Heart right ventricle (tissue), 16 donors: ENCODE measurements at regions not wholly inside any gene's neighbourhood (a gene's known extent, or its start where the extent isn't known, plus 50 kb on each side); places are given as distances from the start of the nearest gene placed in this dataset.

ENCODE experiments used
- ATAC-seq, 8 donors: fragments of 200-7000 bp; cut with Tn5 transposase; one replicate each; pipeline ENCODE4 v1.9.1; 2020; ENCODE audit warnings: mild to moderate bottlenecking in 8 of 8, moderate library complexity in 8 of 8, moderate number of reproducible peaks in 1 of 8
- DNase-seq, 2 donors: peaks; one replicate each; pipeline ENCODE4 v3.0.0-alpha.2; 2020
- H3K27ac ChIP-seq, 10 donors: fragments of 200-600 bp; sonication (generic) in 2 of 10; one replicate each; pipeline versions ENCODE4 v1.5.0 to v1.8.0; 2020 to 2022; ENCODE audit warnings: mild to moderate bottlenecking in 3 of 10
- H3K27me3 ChIP-seq, 7 donors: fragments of 200-600 bp; one replicate each; pipeline ENCODE4 v1.8.0; 2021 to 2022; ENCODE audit warnings: mild to moderate bottlenecking in 2 of 7
- H3K36me3 ChIP-seq, 9 donors: fragments of 200-600 bp; sonication (generic) in 1 of 9; one replicate each; pipeline versions ENCODE4 v1.5.0 to v1.8.0; 2020 to 2022; ENCODE audit warnings: mild to moderate bottlenecking in 2 of 9
- H3K4me1 ChIP-seq, 9 donors: fragments of 200-600 bp; sonication (generic) in 1 of 9; one replicate each; pipeline versions ENCODE4 v1.5.0 to v1.8.0; 2020 to 2022; ENCODE audit warnings: mild to moderate bottlenecking in 4 of 9
- H3K4me3 ChIP-seq, 10 donors: fragments of 200-600 bp; sonication (generic) in 2 of 10; one replicate each; pipeline versions ENCODE4 v1.5.0 to v1.8.0; 2020 to 2022; ENCODE audit warnings: mild to moderate bottlenecking in 7 of 10, moderate library complexity in 2 of 10
- H3K9me3 ChIP-seq, 11 donors: fragments of 200-600 bp in 10 of 11; sonication (generic) in 2 of 11; one replicate each; pipeline versions ENCODE4 v1.5.0 to v1.8.0; 2013 to 2022; ENCODE audit warnings: mild to moderate bottlenecking in 2 of 11, control low read depth in 1 of 11, moderate library complexity in 1 of 11
- CTCF ChIP-seq, 9 donors: fragments of 200-600 bp; sonication (generic) in 2 of 9; IDR thresholded peaks; one replicate each; pipeline versions ENCODE4 v1.5.0 to v1.8.0; 2021 to 2022; ENCODE audit warnings: antibody characterized with exemption in 9 of 9, mild to moderate bottlenecking in 5 of 9, moderate library complexity in 1 of 9
- WGBS, 2 donors: extraction: QIAGEN DNeasy Blood & Tissue Kit; methylation state at CpG; one replicate each; pipeline ENCODE4 v1.1.7; 2013; ENCODE audit warnings: inconsistent platforms in 1 of 2; 5-methylcytosine and 5-hydroxymethylcytosine counted together
- intact Hi-C, 10 donors: fragments of 100-400 bp; cut with DNase I; formaldehyde crosslinking; loops; one replicate each; pipeline versions ENCODE4 v1.11.1 to v1.14.2; 2022
- donor health status: Arrhythmogenic right ventricular cardiomyopathy.
- donor health status: ischemic (EF 13 %, LVEDD 7.1; RV severe dilation, severe dysfunction).
- donor health status: healthy with polysubstance abuse.
- donor health status: DM: no; HTN: yes; CAD: no.
- donor health status: DM: no; HTN: no; CAD: no.
- donor health status: ischemic (EF 25% LVEDD 6.9; RV normal size, moderate dysfunction).
- donor health status: ischemic (EF 25% LVEDD 5.7; RV mildly dilated, moderate dysfunction).
- donor health status: healthy.
- donor health status: DM: yes; HTN: yes; CAD: no.
- donor health status: Ischemic cardiomyopathy.
- donor health status: ischemic (EF 35%, LVEDD 5.7; RV mildly dilated, moderate dysfunction).
- donor health status: nonischemic (EF 11% LVEDD 7.7; RV severe dilation, severe dysfunction).
- donor health status: DM: yes; HTN: yes; CAD: no.
- donor health status: PGD.
- donor health status: ischemic (EF 29% LVEDD 5.4; RV normal size, mild dysfunction).
- donor health status: nonischemic (EF 23%, LVEDD 6.1; RV moderate dilation, normal function).

DNA sequence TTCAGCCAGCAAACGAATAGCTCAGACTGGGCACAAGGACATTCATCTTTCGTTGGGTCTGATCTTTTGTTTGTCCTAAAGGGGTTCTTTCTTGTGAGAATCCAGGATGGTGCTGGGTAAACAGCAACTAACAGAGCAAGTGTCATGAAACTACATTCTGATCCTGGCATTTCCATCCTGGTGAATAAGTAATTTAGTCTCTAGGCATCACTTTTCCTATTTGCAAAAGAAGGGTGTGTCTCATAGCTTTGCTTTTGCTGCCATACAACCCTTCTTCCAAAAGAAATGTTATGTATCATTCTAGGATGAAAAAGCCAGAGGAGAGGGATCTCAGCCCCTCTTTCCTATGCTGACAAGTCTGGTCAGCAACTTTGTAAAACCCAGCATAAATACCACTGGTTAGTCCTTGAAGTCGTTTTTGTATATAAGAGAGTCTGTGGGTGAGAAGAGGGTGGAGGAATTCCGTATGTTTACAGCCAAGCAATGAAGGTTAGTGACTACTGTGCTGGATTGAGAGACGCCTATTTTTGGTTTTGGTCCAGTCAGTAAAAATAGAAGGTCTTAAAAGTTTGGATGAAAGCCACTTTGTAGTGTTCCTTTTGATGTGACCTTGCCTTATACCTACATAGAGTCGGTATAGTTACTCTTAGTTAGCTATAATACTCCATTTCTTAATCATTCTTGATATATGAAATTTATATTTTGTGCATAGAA, 88.4 kb upstream of the SLC25A13 start:
- ATAC-seq: peak in 6 of 8 donors; percentile 23 to 89 (median 69)
- no peak overlapping the region for H3K4me3 ChIP-seq
- H3K27me3 ChIP-seq: no peaks in the 10 kb centered on the region
- TF ChIP-seq CTCF (IDR thresholded peaks at IDR 0.05): no peak
- H3K9me3 ChIP-seq: no peaks in the 10 kb centered on the region
- no peak for DNase-seq
- 33 to 37% methylated on average over 6 of the region's 6 CpGs for WGBS, 2 donors
- intact Hi-C loops: loop anchor here in 4 of 10 donors (10.0 kb wide), 3 partner anchors 285 to 615 kb away; partner anchors contain the start of genes DLX5 (in 3 of the 4) and SEM1 (in 2 of the 4)
- no peaks in the 10 kb centered on the region for H3K36me3 ChIP-seq
- peaks cover 0 to 14% (median 7%) of the 10 kb centered on the region in 9 donors for H3K4me1 ChIP-seq
- H3K27ac ChIP-seq: peak overlapping the region in 1 of 10 donors; percentile 39

DNA sequence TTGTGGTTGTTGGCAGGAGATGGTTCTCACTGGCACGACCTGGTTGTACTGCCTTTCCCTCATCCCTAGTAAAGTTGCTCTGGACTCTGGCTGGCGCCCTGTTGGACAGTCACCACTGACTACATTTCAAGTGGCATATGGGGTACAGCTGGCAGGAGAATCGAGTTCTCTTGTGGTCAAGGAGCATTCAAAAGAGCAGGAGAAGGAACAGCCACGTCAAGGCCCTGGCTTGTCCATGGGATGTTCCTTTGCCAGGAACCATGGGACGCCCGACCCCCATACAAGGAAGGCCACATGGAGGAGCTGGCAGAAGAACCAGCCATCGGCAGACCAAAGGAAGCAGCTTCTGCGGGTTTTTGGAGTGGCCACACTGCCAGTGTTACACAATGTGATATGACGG, 87.0 kb upstream of the SLC25A13 start:
- WGBS, 2 donors: 94 to 97% methylated on average over 9 of the region's 9 CpGs
- intact Hi-C loops: no loop called here
- ATAC-seq: no peak

GRCh38 chr7:96407427-96407826, 85.5 kb upstream of the SLC25A13 start:
- H3K36me3 ChIP-seq: no peaks in the 10 kb centered on the region
- intact Hi-C loops: no loop called here

More for the DNA sequence above, 87.0 kb upstream of the SLC25A13 start:
- Histone ChIP-seq H3K4me3 (no peak overlapping the region), H3K27ac (no peak overlapping the region), H3K9me3 (peaks cover 0 to 3% (median 0%) of the 10 kb centered on the region in 11 donors), H3K36me3 (no peaks in the 10 kb centered on the region), H3K4me1 (peaks cover 0 to 14% (median 7%) of the 10 kb centered on the region in 9 donors), H3K27me3 (no peaks in the 10 kb centered on the region)
- TF ChIP-seq CTCF (IDR thresholded peaks at IDR 0.05): no peak
- DNase-seq: no peak

DNA sequence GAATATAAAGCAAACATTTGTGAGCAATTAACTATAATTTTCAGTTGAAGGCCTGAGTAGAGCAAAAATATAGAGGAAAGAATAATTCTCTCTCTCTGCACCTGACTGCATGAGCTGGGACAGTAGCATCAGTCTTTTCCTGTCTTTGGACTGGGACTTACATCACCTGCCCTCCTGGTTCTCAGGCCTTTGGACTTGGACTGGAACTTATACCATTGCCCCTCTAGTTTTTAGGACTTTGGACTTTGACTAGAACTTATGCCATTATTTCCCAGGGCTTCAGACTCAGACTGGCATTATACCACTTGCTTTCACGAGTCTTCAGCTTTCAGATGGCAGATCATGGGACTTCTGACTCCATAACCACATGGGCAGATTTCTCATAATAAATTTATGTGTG, 81.0 kb upstream of the SLC25A13 start:
- ATAC-seq: no peak
- Histone ChIP-seq H3K27ac (no peak overlapping the region), H3K27me3 (no peaks in the 10 kb centered on the region), H3K36me3 (no peaks in the 10 kb centered on the region), H3K4me3 (no peak overlapping the region), H3K9me3 (peaks cover 0 to 4% (median 0%) of the 10 kb centered on the region in 11 donors), H3K4me1 (peaks cover 0 to 8% (median 0%) of the 10 kb centered on the region in 9 donors)
- no peak for TF ChIP-seq CTCF (IDR thresholded peaks at IDR 0.05)
- no peak for DNase-seq
- WGBS, 2 donors: 94 to 100% methylated on average over 1 of the region's 1 CpG
- intact Hi-C loops: no loop called here

More at GRCh38 chr7:96407427-96407826, 85.5 kb upstream of the SLC25A13 start:
- DNase-seq (no peak), ATAC-seq (no peak)
- Histone ChIP-seq H3K27me3 (no peaks in the 10 kb centered on the region), H3K4me1 (peaks cover 0 to 14% (median 7%) of the 10 kb centered on the region in 9 donors), H3K9me3 (peaks cover 0 to 4% (median 0%) of the 10 kb centered on the region in 11 donors), H3K4me3 (no peak overlapping the region), H3K27ac (no peak overlapping the region)
- TF ChIP-seq CTCF (IDR thresholded peaks at IDR 0.05): no peak
